ENCODE measurements at regions not wholly inside any gene's neighbourhood (a gene's known extent, or its start where the extent isn't known, plus 50 kb on each side); places are given as distances from the start of the nearest gene placed in this dataset.

- TF ChIP-seq ZNF562 (CRISPR knock-in tag; IDR thresholded peaks at IDR 0.05; ENCODE audit: borderline replicate concordance) (no peak), ZMAT5 (CRISPR knock-in tag; IDR thresholded peaks at IDR 0.05; ENCODE audit: borderline replicate concordance, low read depth) (no peak), MBD4 (IDR thresholded peaks at IDR 0.05; ENCODE audit: borderline replicate concordance, low read length) (no peak), ZNF709 (CRISPR knock-in tag; IDR thresholded peaks at IDR 0.05) (no peak), MIXL1 (CRISPR knock-in tag; IDR thresholded peaks at IDR 0.05) (peak; percentile 88; the same call in 1 of the 2 replicates), ZNF329 (CRISPR knock-in tag; IDR thresholded peaks at IDR 0.05; ENCODE audit: low read depth) (no peak), ZNF17 (CRISPR knock-in tag; IDR thresholded peaks at IDR 0.05) (no peak), CCAR2 (optimal IDR thresholded peaks at IDR 0.05; ENCODE audit: low read depth, low read length) (no peak), NFIC (IDR thresholded peaks at IDR 0.05; ENCODE audit: low read length) (no peak; the same call in 1 of the 2 replicates), ZNF572 (CRISPR knock-in tag; IDR thresholded peaks at IDR 0.05) (no peak), BORCS8-MEF2B (CRISPR knock-in tag; IDR thresholded peaks at IDR 0.05) (no peak), ZNF512 (CRISPR knock-in tag; IDR thresholded peaks at IDR 0.05) (no peak), BCLAF1 (IDR thresholded peaks at IDR 0.05) (no peak), ZFP82 (CRISPR knock-in tag; IDR thresholded peaks at IDR 0.05; ENCODE audit: borderline replicate concordance) (no peak), SNRNP70 (IDR thresholded peaks at IDR 0.05; ENCODE audit: low read depth, low read length) (no peak), TBL1XR1 (IDR thresholded peaks at IDR 0.05; ENCODE audit: borderline replicate concordance, low read length, partially characterized antibody) (no peak), ZNF317 (CRISPR knock-in tag; IDR thresholded peaks at IDR 0.05) (no peak; the same call in 1 of the 2 replicates)
- TF ChIP-seq, protein P1, sequence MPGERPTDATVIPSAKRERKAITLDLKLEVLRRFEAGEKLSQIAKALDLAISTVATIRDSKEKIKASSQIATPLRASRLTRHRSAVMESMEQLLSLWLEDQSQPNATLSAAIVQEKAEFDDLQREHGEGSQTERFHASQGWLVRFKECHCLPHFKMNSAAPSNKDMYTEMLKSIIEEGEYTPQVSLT (CRISPR knock-in tag; IDR thresholded peaks at IDR 0.05; ENCODE audit: borderline replicate concordance, low read depth): no peak
- TF ChIP-seq, protein P2, sequence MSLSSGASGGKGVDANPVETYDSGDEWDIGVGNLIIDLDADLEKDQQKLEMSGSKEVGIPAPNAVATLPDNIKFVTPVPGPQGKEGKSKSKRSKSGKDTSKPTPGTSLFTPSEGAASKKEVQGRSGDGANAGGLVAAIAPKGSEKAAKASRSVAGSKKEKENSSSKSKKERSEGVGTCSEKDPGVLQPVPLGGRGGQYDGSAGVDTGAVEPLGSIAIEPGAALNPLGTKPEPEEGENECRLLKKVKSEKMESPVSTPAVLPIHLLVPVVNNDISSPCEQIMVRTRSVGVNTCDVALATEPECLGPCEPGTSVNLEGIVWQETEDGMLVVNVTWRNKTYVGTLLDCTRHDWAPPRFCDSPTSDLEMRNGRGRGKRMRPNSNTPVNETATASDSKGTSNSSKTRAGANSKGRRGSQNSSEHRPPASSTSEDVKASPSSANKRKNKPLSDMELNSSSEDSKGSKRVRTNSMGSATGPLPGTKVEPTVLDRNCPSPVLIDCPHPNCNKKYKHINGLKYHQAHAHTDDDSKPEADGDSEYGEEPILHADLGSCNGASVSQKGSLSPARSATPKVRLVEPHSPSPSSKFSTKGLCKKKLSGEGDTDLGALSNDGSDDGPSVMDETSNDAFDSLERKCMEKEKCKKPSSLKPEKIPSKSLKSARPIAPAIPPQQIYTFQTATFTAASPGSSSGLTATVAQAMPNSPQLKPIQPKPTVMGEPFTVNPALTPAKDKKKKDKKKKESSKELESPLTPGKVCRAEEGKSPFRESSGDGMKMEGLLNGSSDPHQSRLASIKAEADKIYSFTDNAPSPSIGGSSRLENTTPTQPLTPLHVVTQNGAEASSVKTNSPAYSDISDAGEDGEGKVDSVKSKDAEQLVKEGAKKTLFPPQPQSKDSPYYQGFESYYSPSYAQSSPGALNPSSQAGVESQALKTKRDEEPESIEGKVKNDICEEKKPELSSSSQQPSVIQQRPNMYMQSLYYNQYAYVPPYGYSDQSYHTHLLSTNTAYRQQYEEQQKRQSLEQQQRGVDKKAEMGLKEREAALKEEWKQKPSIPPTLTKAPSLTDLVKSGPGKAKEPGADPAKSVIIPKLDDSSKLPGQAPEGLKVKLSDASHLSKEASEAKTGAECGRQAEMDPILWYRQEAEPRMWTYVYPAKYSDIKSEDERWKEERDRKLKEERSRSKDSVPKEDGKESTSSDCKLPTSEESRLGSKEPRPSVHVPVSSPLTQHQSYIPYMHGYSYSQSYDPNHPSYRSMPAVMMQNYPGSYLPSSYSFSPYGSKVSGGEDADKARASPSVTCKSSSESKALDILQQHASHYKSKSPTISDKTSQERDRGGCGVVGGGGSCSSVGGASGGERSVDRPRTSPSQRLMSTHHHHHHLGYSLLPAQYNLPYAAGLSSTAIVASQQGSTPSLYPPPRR (CRISPR knock-in tag; IDR thresholded peaks at IDR 0.05; ENCODE audit: borderline replicate concordance): peak; percentile 43; the same call in 1 of the 2 replicates
Measured at GRCh38 chr5:56464935-56465768, 232.0 kb upstream of the ANKRD55 start (continued).

Data from HepG2 (cell line).